HG03575 (cell line): ENCODE measurements at regions not wholly inside any gene's neighbourhood (a gene's known extent, or its start where the extent isn't known, plus 50 kb on each side); places are given as distances from the start of the nearest gene placed in this dataset.
"Not testable (repeated sequence)": the region's sequence is repeated elsewhere in the genome, so short reads cannot be mapped to it uniquely, and the experiment has no call there.

Experiments
- ATAC-seq: cut with Tn5 transposase; IDR thresholded peaks from one replicate; pipeline ENCODE4 v1.9.1; 2021; ENCODE audit not compliant: unreplicated experiment, insufficient number of reproducible peaks, low FRiP score; ENCODE audit errors: extremely low read depth

DNA sequence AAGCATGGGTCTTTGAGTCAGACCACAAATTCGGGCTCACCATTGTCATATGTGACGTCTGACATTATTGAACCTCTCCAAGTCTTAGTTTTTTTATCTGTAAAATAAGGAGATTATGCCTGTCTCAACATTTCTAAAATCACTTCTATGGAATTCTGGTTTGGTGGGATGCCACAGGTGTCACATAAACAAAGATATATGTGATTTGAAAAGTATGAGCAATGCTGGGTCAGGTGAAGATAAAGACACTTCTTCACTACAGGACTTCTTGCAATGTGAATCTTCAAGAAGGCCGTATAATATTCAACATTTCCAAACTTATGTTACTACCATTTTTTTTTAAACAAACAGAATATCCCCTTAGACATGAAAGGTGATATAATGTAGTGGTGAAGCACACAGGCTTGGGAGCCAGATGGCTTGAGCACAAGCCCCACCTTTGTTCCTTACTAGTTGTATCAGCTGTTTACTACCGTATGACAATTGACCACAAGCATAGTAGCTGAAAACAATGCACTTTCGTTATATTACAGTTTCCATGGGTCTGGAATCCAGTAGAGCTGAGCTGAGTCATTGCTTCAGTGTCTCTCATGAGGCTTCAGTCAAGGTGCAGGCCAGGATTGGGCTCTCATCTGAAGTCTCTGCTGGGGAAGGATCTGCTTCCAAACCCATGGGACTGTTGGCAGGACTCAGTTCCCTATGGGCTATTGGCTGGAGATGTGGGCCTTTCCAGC is 87.7 kb downstream of the UTP18 start:
- no peak for ATAC-seq

GRCh38 chr17:51351080-51351479 is 90.7 kb downstream of the UTP18 start:
- no peak for ATAC-seq

- ATAC-seq = no peak
These were observed 91.5 kb downstream of the UTP18 start for GRCh38 chr17:51351890-51352289.

DNA sequence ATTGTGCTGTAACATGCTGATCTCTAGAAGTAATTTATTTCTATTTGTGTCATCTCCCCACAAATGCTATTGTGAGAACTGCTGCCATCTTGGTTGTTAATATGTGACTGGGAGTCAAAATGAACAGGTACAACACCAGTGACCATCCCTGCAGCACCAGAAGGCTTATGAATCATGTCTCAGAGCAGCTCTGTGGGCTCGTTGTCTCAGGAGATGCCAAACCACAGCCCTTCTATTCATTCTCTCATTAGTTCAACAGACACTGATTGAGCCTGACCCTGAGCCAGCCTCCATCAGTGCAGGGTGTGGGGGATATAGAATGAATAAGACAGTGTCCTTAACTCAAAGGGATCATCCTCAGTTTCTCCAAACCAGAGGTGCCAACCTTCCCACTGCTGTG is 92.5 kb downstream of the UTP18 start:
- no peak for ATAC-seq

GRCh38 chr17:51353296-51353695 is 93.0 kb downstream of the UTP18 start:
- no peak for ATAC-seq

- no peak for ATAC-seq
These were observed 94.6 kb downstream of the UTP18 start for GRCh38 chr17:51354936-51355335.

GRCh38 chr17:51355441-51356410 is 95.4 kb downstream of the UTP18 start:
- no peak for ATAC-seq

GRCh38 chr17:51359055-51359454 is 98.7 kb downstream of the UTP18 start:
- no peak for ATAC-seq

DNA sequence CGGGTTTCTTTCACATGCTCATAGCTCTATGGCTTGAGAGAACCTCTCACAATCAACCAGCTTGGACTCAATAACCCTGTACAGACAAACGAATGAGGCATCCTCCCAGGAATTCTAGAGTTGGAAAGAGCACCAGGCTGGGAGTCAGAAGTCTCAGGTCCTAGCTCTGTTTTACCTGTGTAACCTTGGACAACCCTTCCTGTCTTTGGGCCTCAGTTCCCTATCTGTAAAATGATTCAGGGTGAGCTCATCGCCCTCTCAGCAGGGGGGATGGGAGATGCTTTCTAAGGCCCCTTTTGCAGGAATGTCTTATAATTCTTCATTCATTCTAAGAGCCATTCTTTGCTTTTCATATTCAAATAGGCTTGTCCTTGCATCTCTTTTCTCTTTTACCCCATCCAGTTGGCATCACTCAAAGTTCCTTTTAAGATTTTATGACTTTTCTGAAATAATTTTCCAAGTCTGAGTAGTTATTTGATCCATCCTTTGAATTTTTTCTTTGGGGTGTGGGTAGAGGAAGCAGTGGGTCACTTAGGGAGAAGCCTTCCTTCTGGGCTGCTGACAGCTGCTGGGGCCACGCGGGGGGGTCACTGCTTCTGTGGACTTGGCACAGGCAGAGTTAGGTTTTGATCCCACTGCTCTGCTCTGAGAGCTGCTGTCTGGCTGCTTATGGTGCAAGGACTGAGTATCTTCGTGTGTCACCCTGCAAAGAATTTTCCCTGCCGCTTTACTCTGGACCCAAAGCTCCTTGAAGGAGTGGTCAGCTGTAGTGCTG is 102.7 kb downstream of the UTP18 start:
- no peak for ATAC-seq

- ATAC-seq = no peak
These were observed 104.7 kb downstream of the UTP18 start for GRCh38 chr17:51365090-51365489.

GRCh38 chr17:51366866-51367265 is 106.5 kb downstream of the UTP18 start:
- no peak for ATAC-seq

DNA sequence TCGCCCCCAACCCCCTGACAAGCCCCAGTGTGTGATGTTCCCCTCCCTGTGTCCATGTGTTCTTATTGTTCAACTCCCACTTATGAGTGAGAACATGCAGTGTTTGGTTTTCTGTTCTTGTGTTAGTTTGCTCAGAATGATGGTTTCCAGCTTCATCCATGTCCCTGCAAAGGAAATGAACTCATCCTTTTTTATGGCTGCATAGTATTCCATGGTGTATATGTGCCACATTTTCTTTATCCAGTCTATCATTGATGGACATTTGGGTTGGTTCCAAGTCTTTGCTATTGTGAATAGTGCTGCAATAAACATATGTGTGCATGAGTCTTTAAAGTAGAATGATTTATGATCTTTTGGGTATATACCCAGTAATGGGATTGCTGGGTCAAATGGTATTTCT is 107.5 kb downstream of the UTP18 start:
- not testable (repeated sequence) for ATAC-seq

GRCh38 chr17:51371732-51372151 is 111.4 kb downstream of the UTP18 start:
- no peak for ATAC-seq

DNA sequence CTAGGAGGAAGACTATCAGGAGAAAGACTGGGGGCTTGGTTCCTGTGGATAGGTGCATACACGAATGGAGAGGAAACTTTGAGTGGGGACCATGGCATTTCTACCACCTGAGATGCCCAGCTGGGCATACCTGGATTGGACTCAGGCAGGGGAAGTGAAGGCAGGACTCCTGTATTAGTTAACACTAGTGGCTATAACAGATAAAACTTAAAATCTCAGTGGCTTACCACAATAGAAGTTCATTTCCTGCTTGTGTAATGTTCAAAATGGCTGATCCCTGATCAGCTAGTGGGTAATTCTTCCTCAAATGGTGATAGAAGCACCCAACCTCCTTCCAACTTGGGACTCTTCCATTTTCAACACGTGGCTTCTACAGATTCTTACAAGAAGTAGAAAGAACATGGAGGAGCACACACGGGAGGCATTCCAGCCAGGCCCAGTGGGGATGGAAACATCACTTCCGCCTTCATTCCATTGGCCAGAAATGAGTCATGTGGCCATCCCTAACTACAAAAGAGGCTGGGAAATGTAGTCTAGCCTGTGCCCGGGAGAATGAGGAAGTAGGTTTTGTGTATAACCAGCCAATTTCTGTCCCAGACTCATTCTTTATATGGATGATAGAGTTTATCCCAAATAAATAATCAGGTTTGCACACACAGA is 112.1 kb downstream of the UTP18 start:
- ATAC-seq = no peak

DNA sequence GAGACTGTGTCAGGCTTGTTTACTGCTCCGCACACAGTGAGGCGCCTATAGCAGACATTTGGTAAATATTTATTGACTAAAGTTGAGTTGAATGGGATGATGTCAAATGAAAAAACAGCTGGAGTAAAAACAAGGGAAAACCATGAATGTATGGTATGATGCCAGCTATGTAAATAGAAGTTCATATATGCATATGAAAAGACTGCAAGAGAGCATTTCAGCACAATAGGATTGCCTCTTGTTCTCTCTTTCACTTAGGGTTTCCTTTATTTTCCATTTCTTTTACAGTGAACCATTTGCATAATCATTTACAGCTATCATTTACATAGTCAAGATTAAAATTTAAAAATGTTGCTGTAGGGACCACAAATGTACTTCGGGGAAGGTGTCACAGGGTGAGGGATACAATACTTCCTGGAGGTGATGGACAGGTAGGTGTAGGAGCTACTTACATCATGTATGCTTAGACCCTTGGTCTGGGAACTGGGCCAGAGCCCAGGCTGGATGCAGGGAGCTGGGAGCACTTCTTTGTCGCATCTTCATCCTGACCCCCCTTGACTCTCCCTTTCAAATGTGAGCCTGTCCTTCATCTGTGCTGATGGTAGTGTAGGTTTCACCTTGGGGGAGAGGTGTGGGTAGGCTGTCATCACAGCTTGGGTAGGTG is 113.3 kb downstream of the UTP18 start:
- ATAC-seq = no peak

DNA sequence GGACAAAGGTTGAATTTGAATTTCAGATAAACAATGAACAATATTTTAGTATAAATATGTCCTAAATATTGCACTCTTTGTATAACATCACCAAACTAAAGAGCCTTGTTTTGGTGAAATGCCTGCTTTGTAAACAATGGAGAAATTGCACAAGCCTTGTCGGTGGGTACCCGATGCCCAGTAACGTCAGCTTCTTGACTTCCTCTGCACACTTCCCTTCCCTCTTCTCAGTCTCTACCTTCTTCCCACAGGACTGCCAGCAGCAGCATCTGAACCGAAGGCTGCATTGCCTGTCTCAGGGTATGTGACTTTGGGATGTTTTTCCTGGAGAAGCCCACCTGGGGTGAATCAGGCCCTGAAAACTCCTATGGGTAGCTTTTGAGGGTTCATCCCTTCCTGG is 113.9 kb downstream of the UTP18 start:
- ATAC-seq = no peak

DNA sequence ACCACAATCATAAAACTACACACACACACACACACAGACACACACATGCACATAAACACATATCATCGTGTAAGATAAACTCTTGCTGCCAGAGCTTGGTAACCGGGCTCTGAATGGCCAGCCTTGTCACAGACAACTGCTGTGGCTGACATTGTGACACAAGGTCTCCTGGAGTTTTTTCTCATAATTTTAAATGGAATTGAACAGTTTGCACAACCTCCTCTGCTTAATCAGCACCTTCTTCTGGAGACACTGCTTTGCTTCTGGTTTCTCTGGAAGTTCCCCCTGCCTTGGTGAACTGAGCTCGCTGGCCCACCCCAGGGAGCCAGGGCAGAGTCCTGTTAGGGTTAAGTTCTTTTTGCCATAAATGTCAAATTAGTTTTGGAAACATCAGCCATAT is 115.4 kb downstream of the UTP18 start:
- ATAC-seq = no peak

- no peak for ATAC-seq
These were observed 116.4 kb downstream of the UTP18 start for GRCh38 chr17:51376739-51377138.
